SU-DHL-6 (cell line): ENCODE measurements at regions not wholly inside any gene's neighbourhood (a gene's known extent, or its start where the extent isn't known, plus 50 kb on each side); places are given as distances from the start of the nearest gene placed in this dataset.

Experiments used
- H2AFZ ChIP-seq: fragments of 200-600 bp; sonication (generic); 2 replicates; pipeline ENCODE4 v1.6.1; 2014; ENCODE audit warnings: low read depth, mild to moderate bottlenecking, moderate library complexity, mixed read lengths, antibody characterized with exemption, low read length; ENCODE audit not compliant: severe bottlenecking
- H3F3A ChIP-seq: fragments of 200-600 bp; shearing (Covaris generic); 2 replicates; pipeline ENCODE4 v1.6.0; 2016; ENCODE audit warnings: antibody characterized with exemption, mild to moderate bottlenecking; ENCODE audit not compliant: insufficient read depth
- H3K27ac ChIP-seq: fragments of 200-600 bp; sonication (generic); 2 replicates; pipeline ENCODE4 v1.5.1; 2016; ENCODE audit warnings: low read depth, mild to moderate bottlenecking, low read length, moderate library complexity, mixed read lengths
- H3K27me3 ChIP-seq: fragments of 200-600 bp; sonication (generic), shearing (Covaris generic); 2 replicates; pipeline ENCODE4 v1.6.0; 2014; ENCODE audit warnings: mild to moderate bottlenecking, low read length
- H3K36me3 ChIP-seq: fragments of 200-600 bp; sonication (generic); 2 replicates; pipeline ENCODE4 v1.6.1; 2014; ENCODE audit warnings: mild to moderate bottlenecking, low read length, mixed read lengths
- H3K4me2 ChIP-seq: fragments of 300-600, 200-600 bp; shearing (Covaris generic), sonication (generic); 2 replicates; pipeline ENCODE4 v1.6.0; 2014; ENCODE audit warnings: low read length, low read depth, mild to moderate bottlenecking; ENCODE audit not compliant: poor library complexity, severe bottlenecking
- H3K4me3 ChIP-seq: fragments of 200-600 bp; sonication (generic); 2 replicates; pipeline ENCODE4 v1.5.1; 2014; ENCODE audit warnings: antibody characterized with exemption, low read length, mild to moderate bottlenecking, mixed read lengths; ENCODE audit not compliant: insufficient read depth, poor library complexity, severe bottlenecking
- H3K79me2 ChIP-seq: fragments of 200-600 bp; sonication (generic); 2 replicates; pipeline ENCODE4 v1.6.1; 2014; ENCODE audit warnings: mild to moderate bottlenecking, low read length, moderate library complexity; ENCODE audit not compliant: insufficient read depth
- H3K9ac ChIP-seq: fragments of 200-600 bp; sonication (generic); 2 replicates; pipeline ENCODE4 v1.7.0; 2014; ENCODE audit warnings: mild to moderate bottlenecking, low read length
- H3K9me2 ChIP-seq: fragments of 200-600 bp; sonication (generic); replicated peaks from 2 replicates; pipeline ENCODE4 v1.6.1; 2014; ENCODE audit warnings: low read length; ENCODE audit not compliant: insufficient read depth
- H3K9me3 ChIP-seq: fragments of 200-600 bp; sonication (generic); 2 replicates; pipeline ENCODE4 v1.6.1; 2014; ENCODE audit warnings: low read length, mixed read lengths; ENCODE audit not compliant: insufficient read depth
- H4K20me1 ChIP-seq: fragments of 200-600 bp; sonication (generic); 2 replicates; pipeline ENCODE4 v1.6.1; 2014; ENCODE audit warnings: low read depth, mild to moderate bottlenecking, antibody characterized with exemption, low read length, moderate library complexity, mixed read lengths
- CTCF ChIP-seq: fragments of 200-600 bp; sonication (generic); IDR thresholded peaks from one replicate; pipeline ENCODE4 v1.5.1; 2017; ENCODE audit warnings: antibody characterized with exemption, mild to moderate bottlenecking, low read length, moderate library complexity; ENCODE audit not compliant: insufficient read depth, poor library complexity, severe bottlenecking
- EZH2phosphoT487 ChIP-seq: fragments of 200-600 bp; sonication (generic), shearing (Covaris generic); conservative IDR thresholded peaks from 2 replicates; pipeline ENCODE4 v1.6.1; 2018; ENCODE audit warnings: mild to moderate bottlenecking, antibody characterized with exemption, low read length, moderate library complexity, mixed read lengths

DNA sequence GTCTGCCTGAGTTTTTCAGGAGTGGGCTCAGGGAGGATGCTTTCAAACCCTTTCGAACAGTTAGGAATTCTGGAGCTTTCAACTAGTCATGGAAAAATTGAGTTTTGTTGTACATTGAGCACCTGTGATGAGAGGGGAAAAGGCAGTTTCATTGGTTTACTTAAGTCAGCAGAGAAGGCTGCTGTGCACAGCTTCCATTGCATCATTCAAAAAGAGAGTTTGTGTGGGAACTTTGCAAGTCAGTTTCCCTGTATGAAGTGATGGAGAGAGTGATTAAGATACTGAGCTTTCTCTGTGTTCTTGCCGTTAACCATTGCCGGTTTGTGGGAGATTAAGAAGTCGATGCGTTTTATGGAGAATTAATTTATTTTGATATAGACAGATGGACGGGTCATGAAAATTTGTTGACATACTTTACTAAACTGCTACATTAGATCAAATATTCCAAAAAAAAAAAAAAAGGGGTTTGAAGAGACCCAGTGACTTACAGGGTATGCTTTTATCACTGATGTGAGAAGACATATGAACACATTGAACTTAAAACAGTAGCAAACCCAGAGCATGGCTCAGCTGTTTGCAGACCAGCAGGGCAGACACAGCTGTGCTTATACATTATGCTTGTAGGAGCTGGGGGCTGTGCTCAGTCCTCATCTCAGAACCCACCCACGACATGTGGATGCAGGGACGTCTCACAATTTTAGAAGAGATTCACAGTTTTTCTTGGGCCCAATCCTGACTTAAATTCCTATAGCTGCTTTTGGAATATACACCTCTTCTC lies 234.1 kb downstream of the SOX4 start:
- no peak overlapping the region for H3K4me3 ChIP-seq
- H3K79me2 ChIP-seq = no peaks in the 10 kb centered on the region

GRCh38 chr6:21828704-21829103 lies 235.2 kb downstream of the SOX4 start:
- no peaks in the 10 kb centered on the region for H3K79me2 ChIP-seq
- H3K4me2 ChIP-seq = no peak overlapping the region
- no peaks in the 10 kb centered on the region for H3K9me3 ChIP-seq
- H3K9me2 ChIP-seq = no peaks in the 10 kb centered on the region
- H3F3A ChIP-seq = no peaks in the 10 kb centered on the region
- TF ChIP-seq CTCF = no peak
- no peak for TF ChIP-seq EZH2phosphoT487
- no peaks in the 10 kb centered on the region for H3K27me3 ChIP-seq
- H3K9ac ChIP-seq = no peak overlapping the region
- no peaks in the 10 kb centered on the region for H3K36me3 ChIP-seq
- no peak overlapping the region for H3K4me3 ChIP-seq
- no peak overlapping the region for H3K27ac ChIP-seq
- no peaks in the 10 kb centered on the region for H4K20me1 ChIP-seq
- no peak overlapping the region for H2AFZ ChIP-seq

More for the DNA sequence above, 234.1 kb downstream of the SOX4 start:
- no peaks in the 10 kb centered on the region for H3K27me3 ChIP-seq
- H3K9me3 ChIP-seq = no peaks in the 10 kb centered on the region
- H3K9ac ChIP-seq = no peak overlapping the region
- no peaks in the 10 kb centered on the region for H3K36me3 ChIP-seq
- no peak overlapping the region for H3K27ac ChIP-seq
- H4K20me1 ChIP-seq = no peaks in the 10 kb centered on the region
- TF ChIP-seq CTCF = no peak
- no peak for TF ChIP-seq EZH2phosphoT487
- H3K9me2 ChIP-seq = no peaks in the 10 kb centered on the region
- H3F3A ChIP-seq = no peaks in the 10 kb centered on the region
- no peak overlapping the region for H3K4me2 ChIP-seq
- H2AFZ ChIP-seq = no peak overlapping the region

- no peaks in the 10 kb centered on the region for H3K9me3 ChIP-seq
Measured at GRCh38 chr6:21829126-21829525, 235.6 kb downstream of the SOX4 start.

More at GRCh38 chr6:21829126-21829525, 235.6 kb downstream of the SOX4 start:
- no peak overlapping the region for H2AFZ ChIP-seq
- no peak overlapping the region for H3K4me3 ChIP-seq
- H3K27me3 ChIP-seq = no peaks in the 10 kb centered on the region
- no peak overlapping the region for H3K4me2 ChIP-seq
- H3K9me2 ChIP-seq = no peaks in the 10 kb centered on the region
- no peaks in the 10 kb centered on the region for H4K20me1 ChIP-seq
- H3K27ac ChIP-seq = no peak overlapping the region
- no peaks in the 10 kb centered on the region for H3F3A ChIP-seq
- no peak for TF ChIP-seq EZH2phosphoT487
- TF ChIP-seq CTCF = no peak
- no peaks in the 10 kb centered on the region for H3K36me3 ChIP-seq
- no peak overlapping the region for H3K9ac ChIP-seq
- no peaks in the 10 kb centered on the region for H3K79me2 ChIP-seq
